ENCODE measurements at regions not wholly inside any gene's neighbourhood (a gene's known extent, or its start where the extent isn't known, plus 50 kb on each side); places are given as distances from the start of the nearest gene placed in this dataset.

GRCh38 chr2:173491418-173491817 is 136.7 kb downstream of the CDCA7 start:
- TF ChIP-seq MLX (CRISPR knock-in tag; IDR thresholded peaks at IDR 0.05), result no peak
- no peak for TF ChIP-seq E2F1 (CRISPR knock-in tag; IDR thresholded peaks at IDR 0.05)
- no peak for TF ChIP-seq IRF9 (CRISPR knock-in tag; IDR thresholded peaks at IDR 0.05; ENCODE audit: borderline replicate concordance)
- no peak for TF ChIP-seq CENPX (CRISPR knock-in tag; IDR thresholded peaks at IDR 0.05)
- TF ChIP-seq CTCF (CRISPR knock-in tag; IDR thresholded peaks at IDR 0.05), result no peak
- no peak for TF ChIP-seq REST (IDR thresholded peaks at IDR 0.05; ENCODE audit: borderline replicate concordance in 1 of 2, low read depth in 1 of 2, low read length in 2 of 2)
- TF ChIP-seq RNF219 (CRISPR knock-in tag; IDR thresholded peaks at IDR 0.05), result no peak
- no peak for TF ChIP-seq TCF12 (IDR thresholded peaks at IDR 0.05)
- TF ChIP-seq TCF12 (CRISPR knock-in tag; IDR thresholded peaks at IDR 0.05), result no peak
- TF ChIP-seq NFE2 (CRISPR knock-in tag; IDR thresholded peaks at IDR 0.05), result no peak
- no peak for TF ChIP-seq HOXA3 (CRISPR knock-in tag; IDR thresholded peaks at IDR 0.05)
- TF ChIP-seq RBFOX2 (IDR thresholded peaks at IDR 0.05; ENCODE audit: low read depth, low read length), result no peak
- TF ChIP-seq FUBP1 (CRISPR knock-in tag; IDR thresholded peaks at IDR 0.05; ENCODE audit: borderline replicate concordance), result no peak
- TF ChIP-seq HDAC2 (CRISPR knock-in tag; IDR thresholded peaks at IDR 0.05), result no peak
- no peak for TF ChIP-seq POLR2AphosphoS5 (IDR thresholded peaks at IDR 0.05; ENCODE audit: low read depth, low read length)

Measured in HepG2 (cell line).